Esophagus squamous epithelium (tissue), 5 donors: ENCODE measurements at regions not wholly inside any gene's neighbourhood (a gene's known extent, or its start where the extent isn't known, plus 50 kb on each side); places are given as distances from the start of the nearest gene placed in this dataset.

ENCODE experiments used
- DNase-seq: peaks from one replicate; lab custom pipeline; 2025; lab: John Stamatoyannopoulos, UW
- H3K27ac ChIP-seq, 4 donors: fragments of 200-600 bp; sonication (generic); one replicate each; pipeline ENCODE4 v1.5.1; 2016 to 2019; ENCODE audit warnings: mild to moderate bottlenecking in 1 of 4
- H3K27me3 ChIP-seq, 4 donors: fragments of 200-600 bp; sonication (generic); 1 replicate in 3 of 4; 2 replicates in 1 of 4; pipeline versions ENCODE4 v1.5.1 to v1.6.0; 2017 to 2021; ENCODE audit warnings: antibody characterized with exemption in 1 of 4
- H3K36me3 ChIP-seq, 3 donors: fragments of 200-600 bp; sonication (generic); one replicate each; pipeline ENCODE4 v1.5.1; 2016 to 2019
- H3K4me1 ChIP-seq, 3 donors: fragments of 200-600 bp; sonication (generic); one replicate each; pipeline ENCODE4 v1.5.1; 2017 to 2019
- H3K4me3 ChIP-seq, 4 donors: fragments of 200-600 bp; sonication (generic); 1 replicate in 3 of 4; 2 replicates in 1 of 4; pipeline ENCODE4 v1.5.1; 2016 to 2019; ENCODE audit warnings: mild to moderate bottlenecking in 2 of 4, moderate library complexity in 1 of 4
- H3K9me3 ChIP-seq, 3 donors: fragments of 200-600 bp; sonication (generic); one replicate each; pipeline ENCODE4 v1.5.1; 2016 to 2019
- CTCF ChIP-seq, 6 experiments: fragments of 450-650 bp in 4 of 6; fragments of 200-600 bp in 2 of 6; sonication (generic) in 2 of 6; IDR thresholded peaks; one replicate each; pipeline ENCODE4 v1.5.1; 2016 to 2019; ENCODE audit warnings: antibody characterized with exemption in 6 of 6, mild to moderate bottlenecking in 4 of 6, moderate library complexity in 4 of 6
- POLR2A ChIP-seq, 4 donors: fragments of 450-650 bp; IDR thresholded peaks; one replicate each; pipeline ENCODE4 v1.6.1; 2017; ENCODE audit warnings: antibody characterized with exemption in 4 of 4, mild to moderate bottlenecking in 4 of 4, moderate library complexity in 3 of 4
- WGBS, 2 donors: methylation state at CpG; one replicate each; pipeline ENCODE4 v1.1.5; 2018; 5-methylcytosine and 5-hydroxymethylcytosine counted together
- intact Hi-C: fragments of 100-400 bp; cut with DNase I; formaldehyde crosslinking; loops from one replicate; pipeline ENCODE4 v1.15.0; 2022
- donor health status: DM: yes; HTN: yes; CAD: no.

- no peaks in the 10 kb centered on the region for H3K36me3 ChIP-seq
- H3K27ac ChIP-seq: no peak overlapping the region
- H3K4me1 ChIP-seq: no peaks in the 10 kb centered on the region
- no peak for DNase-seq
- 79 to 87% methylated on average over 4 of the region's 4 CpGs for WGBS, 2 donors
- TF ChIP-seq POLR2A (IDR thresholded peaks at IDR 0.05) (no peak), CTCF (IDR thresholded peaks at IDR 0.05) (no peak)
- no peaks in the 10 kb centered on the region for H3K27me3 ChIP-seq
- H3K4me3 ChIP-seq: no peak overlapping the region
- H3K9me3 ChIP-seq: no peaks in the 10 kb centered on the region
- intact Hi-C loops: no loop called here
Measured at GRCh38 chr10:108685863-108686531, 1237.3 kb downstream of the XPNPEP1 start.

- Histone ChIP-seq H3K4me3 (no peak overlapping the region), H3K4me1 (no peaks in the 10 kb centered on the region), H3K9me3 (no peaks in the 10 kb centered on the region), H3K36me3 (no peaks in the 10 kb centered on the region), H3K27ac (no peak overlapping the region), H3K27me3 (no peaks in the 10 kb centered on the region)
- intact Hi-C loops: no loop called here
- WGBS, 2 donors: 10 to 14% methylated on average over 2 of the region's 2 CpGs
- TF ChIP-seq CTCF (IDR thresholded peaks at IDR 0.05): no peak
- no peak for TF ChIP-seq POLR2A (IDR thresholded peaks at IDR 0.05)
- DNase-seq: no peak
Measured at GRCh38 chr10:108684431-108684830, 1238.9 kb downstream of the XPNPEP1 start.

- no peak for DNase-seq
- H3K4me1 ChIP-seq: no peaks in the 10 kb centered on the region
- no peaks in the 10 kb centered on the region for H3K36me3 ChIP-seq
- H3K27ac ChIP-seq: no peak overlapping the region
- no peak overlapping the region for H3K4me3 ChIP-seq
- H3K9me3 ChIP-seq: peaks cover 0 to 3% (median 0%) of the 10 kb centered on the region in 3 donors
- intact Hi-C loops: no loop called here
- H3K27me3 ChIP-seq: no peaks in the 10 kb centered on the region
- TF ChIP-seq POLR2A (IDR thresholded peaks at IDR 0.05): no peak
- no peak for TF ChIP-seq CTCF (IDR thresholded peaks at IDR 0.05)
Measured at GRCh38 chr10:108673741-108674140, 1249.6 kb downstream of the XPNPEP1 start.

- intact Hi-C loops: no loop called here
- TF ChIP-seq POLR2A (IDR thresholded peaks at IDR 0.05): no peak
- TF ChIP-seq CTCF (IDR thresholded peaks at IDR 0.05): no peak
Measured at GRCh38 chr10:108663587-108663986, 1259.7 kb downstream of the XPNPEP1 start.

GRCh38 chr10:108662975-108663374 is 1260.3 kb downstream of the XPNPEP1 start:
- WGBS, 2 donors: 44 to 62% methylated on average over 2 of the region's 2 CpGs
- H3K27me3 ChIP-seq: no peaks in the 10 kb centered on the region
- intact Hi-C loops: no loop called here

More at GRCh38 chr10:108663587-108663986, 1259.7 kb downstream of the XPNPEP1 start:
- Histone ChIP-seq H3K27me3 (no peaks in the 10 kb centered on the region), H3K27ac (no peak overlapping the region), H3K36me3 (no peaks in the 10 kb centered on the region), H3K9me3 (no peaks in the 10 kb centered on the region), H3K4me3 (no peak overlapping the region), H3K4me1 (no peaks in the 10 kb centered on the region)
- WGBS, 2 donors: 53 to 63% methylated on average over 1 of the region's 1 CpG
- DNase-seq: no peak

More at GRCh38 chr10:108662975-108663374, 1260.3 kb downstream of the XPNPEP1 start:
- no peak for DNase-seq
- TF ChIP-seq POLR2A (IDR thresholded peaks at IDR 0.05): no peak
- no peak for TF ChIP-seq CTCF (IDR thresholded peaks at IDR 0.05)
- H3K4me3 ChIP-seq: no peak overlapping the region
- no peaks in the 10 kb centered on the region for H3K36me3 ChIP-seq
- no peak overlapping the region for H3K27ac ChIP-seq
- no peaks in the 10 kb centered on the region for H3K4me1 ChIP-seq
- no peaks in the 10 kb centered on the region for H3K9me3 ChIP-seq
